ENCODE measurements at regions not wholly inside any gene's neighbourhood (a gene's known extent, or its start where the extent isn't known, plus 50 kb on each side); places are given as distances from the start of the nearest gene placed in this dataset.

- TF ChIP-seq REST (IDR thresholded peaks at IDR 0.05; ENCODE audit: low read depth) (no peak), ZFX (IDR thresholded peaks at IDR 0.05) (no peak), ZBTB33 (IDR thresholded peaks at IDR 0.05; ENCODE audit: extremely low read depth, insufficient replicate concordance, low read length) (no peak), EZH2phosphoT487 (IDR thresholded peaks at IDR 0.05; ENCODE audit: borderline replicate concordance) (no peak)
Observed at GRCh38 chr1:29732453-29732852, 496.1 kb downstream of the PTPRU start (continued).

- ChIA-PET RAD21 (ENCODE audit: low non-redundant PET in 1 of 2, low total read pairs in 2 of 2, uncharacterized antibody in 2 of 2, unreplicated experiment in 2 of 2) (no interaction called here), CTCF (no interaction called here), POLR2A (no interaction called here)
- Histone ChIP-seq H3K9ac (ENCODE audit: low read length) (no peak overlapping the region), H3K36me3 (ENCODE audit: control insufficient read depth in 1 of 2, insufficient read depth in 2 of 2, low read length in 2 of 2) (no peaks in the 10 kb centered on the region), H3K4me1 (ENCODE audit: control insufficient read depth in 1 of 2, insufficient read depth in 2 of 2, low read length in 2 of 2) (peaks cover 0 to 4% of the 10 kb centered on the region in 2 experiments; a peak in 1 of 4 replicates), H3K9me2 (ENCODE audit: insufficient read depth) (no peaks in the 10 kb centered on the region), H3K4me3 (replicated peaks in 1 of 2; ENCODE audit: low read depth in 1 of 2, low read length in 2 of 2) (no peak overlapping the region), H3K27ac (ENCODE audit: low read depth, low read length) (no peak overlapping the region), H2AFZ (ENCODE audit: low read depth, low read length, poor library complexity, severe bottlenecking) (no peak overlapping the region), H3K9me3 (ENCODE audit: control insufficient read depth in 1 of 2, insufficient read depth in 1 of 2, low read depth in 1 of 2, low read length in 2 of 2) (no peaks in the 10 kb centered on the region), H3K79me2 (ENCODE audit: insufficient read depth, low read length) (no peaks in the 10 kb centered on the region), H3K27me3 (ENCODE audit: insufficient read depth, low read length) (peaks cover 15% of the 10 kb centered on the region; the same call in 1 of the 2 replicates), H3K4me2 (ENCODE audit: low read length) (no peak overlapping the region), H4K20me1 (ENCODE audit: insufficient read depth) (no peaks in the 10 kb centered on the region)
- BruUV-seq (replicated peaks), result no TSS peak
- DNase-seq (ENCODE audit: low read depth, low spot score) (no peak), ATAC-seq (no peak)
- intact Hi-C loops (cut with micrococcal nuclease), result no loop called here
- no peak for TF ChIP-seq ZNF274 (IDR thresholded peaks at IDR 0.05; ENCODE audit: low read depth, low read length)
- TF ChIP-seq ATF3 (IDR thresholded peaks at IDR 0.05), result no peak
- no peak for TF ChIP-seq YY1 (IDR thresholded peaks at IDR 0.05; ENCODE audit: extremely low read depth, insufficient replicate concordance, low read depth, low read length)
- no peak for TF ChIP-seq ZFX (IDR thresholded peaks at IDR 0.05)
- no peak for TF ChIP-seq ZBTB33 (IDR thresholded peaks at IDR 0.05; ENCODE audit: extremely low read depth, insufficient replicate concordance, low read length)
- no peak for TF ChIP-seq ELF1 (IDR thresholded peaks at IDR 0.05; ENCODE audit: borderline replicate concordance, low read depth)
- TF ChIP-seq POLR2A (IDR thresholded peaks at IDR 0.05; ENCODE audit: borderline replicate concordance, extremely low read depth, insufficient read depth, insufficient read length), result no peak
- TF ChIP-seq SRF (IDR thresholded peaks at IDR 0.05; ENCODE audit: low read depth), result no peak
- no peak for TF ChIP-seq POLR2AphosphoS5 (IDR thresholded peaks at IDR 0.05; ENCODE audit: low read depth, low read length)
- no peak for TF ChIP-seq SP1 (IDR thresholded peaks at IDR 0.05; ENCODE audit: low read depth)
Observed at GRCh38 chr1:29730623-29731022, 494.3 kb downstream of the PTPRU start.

Data from HCT116 (cell line).